Activated CD4-positive, CD25-positive, alpha-beta regulatory T cell treated with anti-CD3 and anti-CD28 coated beads, Interleukin-2, amount 50 U/mL, for 72 hours (primary cell): ENCODE measurements at regions not wholly inside any gene's neighbourhood (a gene's known extent, or its start where the extent isn't known, plus 50 kb on each side); places are given as distances from the start of the nearest gene placed in this dataset.
"Not testable (repeated sequence)": the region's sequence is repeated elsewhere in the genome, so short reads cannot be mapped to it uniquely, and the experiment has no call there.

Source experiments
- DNase-seq: peaks from one replicate; pipeline ENCODE4 v3.0.0; 2021

GRCh38 chr4:151876381-151876988 is 115.7 kb upstream of the GATB start:
- DNase-seq, result no peak

- no peak for DNase-seq
Measured at GRCh38 chr4:151874328-151874727, 113.5 kb upstream of the GATB start.

- no peak for DNase-seq
Measured at GRCh38 chr4:151866592-151866918, 105.7 kb upstream of the GATB start.

- no peak for DNase-seq
Measured at GRCh38 chr4:151865744-151866591, 105.2 kb upstream of the GATB start.

- no peak for DNase-seq
Measured at GRCh38 chr4:151865312-151865711, 104.5 kb upstream of the GATB start.

GRCh38 chr4:151864068-151864467 is 103.3 kb upstream of the GATB start:
- no peak for DNase-seq

- DNase-seq, result no peak
Measured at GRCh38 chr4:151862766-151863165, 102.0 kb upstream of the GATB start.

GRCh38 chr4:151860561-151861093 is 99.8 kb upstream of the GATB start:
- DNase-seq, result no peak

GRCh38 chr4:151859641-151860040 is 98.8 kb upstream of the GATB start:
- DNase-seq, result no peak

- DNase-seq, result no peak
Measured at GRCh38 chr4:151858356-151858755, 97.5 kb upstream of the GATB start.

- DNase-seq, result no peak
Measured at GRCh38 chr4:151857368-151857767, 96.6 kb upstream of the GATB start.

- no peak for DNase-seq
Measured at GRCh38 chr4:151855747-151856146, 94.9 kb upstream of the GATB start.

GRCh38 chr4:151854731-151855130 is 93.9 kb upstream of the GATB start:
- no peak for DNase-seq

- no peak for DNase-seq
Measured at GRCh38 chr4:151853034-151853433, 92.2 kb upstream of the GATB start.

- no peak for DNase-seq
Measured at GRCh38 chr4:151852202-151852601, 91.4 kb upstream of the GATB start.

- no peak for DNase-seq
Measured at GRCh38 chr4:151851354-151851753, 90.5 kb upstream of the GATB start.

GRCh38 chr4:151850791-151851213 is 90.0 kb upstream of the GATB start:
- no peak for DNase-seq

- DNase-seq, result not testable (repeated sequence)
Measured at GRCh38 chr4:151845551-151845950, 84.7 kb upstream of the GATB start.

GRCh38 chr4:151842430-151843079 is 81.7 kb upstream of the GATB start:
- DNase-seq, result no peak

GRCh38 chr4:151841107-151841506 is 80.3 kb upstream of the GATB start:
- DNase-seq, result no peak

- no peak for DNase-seq
Measured at GRCh38 chr4:151835467-151835866, 74.7 kb upstream of the GATB start.

- DNase-seq, result no peak
Measured at GRCh38 chr4:151833174-151833573, 72.4 kb upstream of the GATB start.

GRCh38 chr4:151831526-151831925 is 70.7 kb upstream of the GATB start:
- DNase-seq, result no peak

- DNase-seq, result no peak
Measured at GRCh38 chr4:151830168-151830567, 69.4 kb upstream of the GATB start.
